Neural cell (in vitro differentiated cells): ENCODE measurements at regions not wholly inside any gene's neighbourhood (a gene's known extent, or its start where the extent isn't known, plus 50 kb on each side); places are given as distances from the start of the nearest gene placed in this dataset.

ENCODE experiments used
- EP300 ChIP-seq: fragments of 450-650 bp; conservative IDR thresholded peaks from 2 replicates; pipeline ENCODE4 v1.6.1; 2014; ENCODE audit warnings: antibody characterized with exemption, mild to moderate bottlenecking, moderate library complexity; ENCODE audit not compliant: poor library complexity, severe bottlenecking
- SMC3 ChIP-seq: fragments of 450-650 bp; conservative IDR thresholded peaks from 2 replicates; pipeline ENCODE4 v1.6.1; 2014; ENCODE audit warnings: antibody characterized with exemption, mild to moderate bottlenecking, moderate library complexity; ENCODE audit not compliant: poor library complexity
- TF ChIP-seq, protein P1 (sequence below): fragments of 450-650 bp; IDR thresholded peaks from 2 replicates; pipeline ENCODE4 v1.5.1; 2014; ENCODE audit warnings: antibody characterized with exemption, mild to moderate bottlenecking, moderate library complexity; ENCODE audit not compliant: poor library complexity, severe bottlenecking

DNA sequence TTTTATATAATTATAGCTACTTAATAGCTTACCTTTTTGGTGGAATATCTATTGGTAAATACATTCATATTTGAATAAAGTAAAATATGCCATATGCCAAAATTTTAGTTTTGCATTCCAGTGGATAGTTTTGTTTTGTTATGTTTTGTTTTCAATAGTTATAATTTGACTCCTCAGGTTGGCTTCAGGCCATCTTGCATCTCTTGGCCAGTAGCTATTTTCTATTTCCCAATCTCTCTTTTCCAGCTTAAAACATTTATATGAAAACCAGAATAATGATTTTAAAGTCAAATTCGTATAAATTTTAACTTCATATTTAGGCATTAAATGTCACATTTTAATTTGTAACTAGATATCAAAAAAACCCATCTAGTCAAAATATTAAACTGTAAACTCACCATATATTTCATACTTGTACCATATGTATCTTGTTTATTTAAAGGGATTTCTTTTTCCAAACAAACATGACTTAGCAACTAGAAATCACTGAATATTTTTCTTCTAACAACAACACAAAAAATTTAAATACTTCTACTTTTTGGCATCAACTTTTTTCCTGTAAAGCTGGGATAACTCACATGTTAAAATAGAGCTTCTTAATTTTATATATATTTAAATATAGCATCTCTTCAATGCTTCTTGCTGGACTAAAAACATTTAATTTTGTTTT is 1209.6 kb downstream of the PCDH7 start:
- no peak for TF ChIP-seq EP300
- TF ChIP-seq, protein P1, sequence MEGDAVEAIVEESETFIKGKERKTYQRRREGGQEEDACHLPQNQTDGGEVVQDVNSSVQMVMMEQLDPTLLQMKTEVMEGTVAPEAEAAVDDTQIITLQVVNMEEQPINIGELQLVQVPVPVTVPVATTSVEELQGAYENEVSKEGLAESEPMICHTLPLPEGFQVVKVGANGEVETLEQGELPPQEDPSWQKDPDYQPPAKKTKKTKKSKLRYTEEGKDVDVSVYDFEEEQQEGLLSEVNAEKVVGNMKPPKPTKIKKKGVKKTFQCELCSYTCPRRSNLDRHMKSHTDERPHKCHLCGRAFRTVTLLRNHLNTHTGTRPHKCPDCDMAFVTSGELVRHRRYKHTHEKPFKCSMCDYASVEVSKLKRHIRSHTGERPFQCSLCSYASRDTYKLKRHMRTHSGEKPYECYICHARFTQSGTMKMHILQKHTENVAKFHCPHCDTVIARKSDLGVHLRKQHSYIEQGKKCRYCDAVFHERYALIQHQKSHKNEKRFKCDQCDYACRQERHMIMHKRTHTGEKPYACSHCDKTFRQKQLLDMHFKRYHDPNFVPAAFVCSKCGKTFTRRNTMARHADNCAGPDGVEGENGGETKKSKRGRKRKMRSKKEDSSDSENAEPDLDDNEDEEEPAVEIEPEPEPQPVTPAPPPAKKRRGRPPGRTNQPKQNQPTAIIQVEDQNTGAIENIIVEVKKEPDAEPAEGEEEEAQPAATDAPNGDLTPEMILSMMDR, result no peak
- TF ChIP-seq SMC3, result no peak
